ENCODE measurements at regions not wholly inside any gene's neighbourhood (a gene's known extent, or its start where the extent isn't known, plus 50 kb on each side); places are given as distances from the start of the nearest gene placed in this dataset.

- no peak for TF ChIP-seq CTCF (conservative IDR thresholded peaks at IDR 0.05; ENCODE audit: low read depth, low read length)
- TF ChIP-seq RFX5 (IDR thresholded peaks at IDR 0.05; ENCODE audit: low read depth, low read length), result no peak
- no peak for TF ChIP-seq POLR2A (IDR thresholded peaks at IDR 0.05; ENCODE audit: low read depth, low read length)
- no peak for TF ChIP-seq CEBPB (IDR thresholded peaks at IDR 0.05; ENCODE audit: low read depth, low read length)
- no peak for TF ChIP-seq MAZ (IDR thresholded peaks at IDR 0.05; ENCODE audit: borderline replicate concordance, low read depth, low read length)
- TF ChIP-seq NFE2L2 (IDR thresholded peaks at IDR 0.05; ENCODE audit: low read depth, low read length), result no peak
- no peak for TF ChIP-seq USF2 (IDR thresholded peaks at IDR 0.05; ENCODE audit: low read depth, low read length)
- TF ChIP-seq FOS (IDR thresholded peaks at IDR 0.05; ENCODE audit: low read depth, low read length), result no peak
These were observed 61.8 kb upstream of the SNX2 start for GRCh38 chr5:122713041-122713440.

Data from IMR-90 (cell line).